Astrocyte of the cerebellum (primary cell): ENCODE measurements at regions not wholly inside any gene's neighbourhood (a gene's known extent, or its start where the extent isn't known, plus 50 kb on each side); places are given as distances from the start of the nearest gene placed in this dataset.

Experiments used
- DNase-seq: peaks from one replicate; pipeline ENCODE4 v3.0.0-alpha.2; 2011; ENCODE audit warnings: low read depth
- H3K4me3 ChIP-seq: 2 replicates; pipeline ENCODE4 v1.5.1; 2011; ENCODE audit warnings: mild to moderate bottlenecking, low read depth, low read length, moderate library complexity
- in situ Hi-C: cut with HindIII; loops from 2 replicates; pipeline ENCODE4 v1.10.0; 2017; ENCODE audit warnings: low sequenced_read_pairs
- TF ChIP-seq, protein P1 (sequence below): IDR thresholded peaks from 2 replicates; pipeline ENCODE4 v1.5.1; 2012; ENCODE audit warnings: low read length, low read depth, moderate library complexity, mild to moderate bottlenecking; ENCODE audit errors: missing control alignments

DNA sequence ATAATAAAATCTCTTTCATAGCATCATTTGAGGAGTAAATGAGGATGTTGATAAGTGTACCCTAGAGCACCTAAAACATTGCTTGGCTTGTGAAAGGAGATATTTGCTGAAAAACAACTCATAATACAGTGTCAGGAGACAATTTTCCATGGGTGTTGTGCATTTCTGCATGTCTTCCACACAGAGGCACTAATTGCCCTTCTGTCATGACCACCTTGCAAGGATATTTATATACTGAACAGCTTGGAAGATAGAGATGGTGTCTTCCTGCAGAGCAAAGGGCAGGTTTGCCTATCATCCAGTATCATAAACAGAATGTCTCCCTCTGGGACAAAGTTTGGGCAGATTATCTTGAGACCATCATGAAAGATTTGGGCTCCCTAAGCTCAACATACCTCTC, 495.2 kb upstream of the LRRN3 start:
- H3K4me3 ChIP-seq, result no peak overlapping the region
- no peak for DNase-seq
- TF ChIP-seq, protein P1, sequence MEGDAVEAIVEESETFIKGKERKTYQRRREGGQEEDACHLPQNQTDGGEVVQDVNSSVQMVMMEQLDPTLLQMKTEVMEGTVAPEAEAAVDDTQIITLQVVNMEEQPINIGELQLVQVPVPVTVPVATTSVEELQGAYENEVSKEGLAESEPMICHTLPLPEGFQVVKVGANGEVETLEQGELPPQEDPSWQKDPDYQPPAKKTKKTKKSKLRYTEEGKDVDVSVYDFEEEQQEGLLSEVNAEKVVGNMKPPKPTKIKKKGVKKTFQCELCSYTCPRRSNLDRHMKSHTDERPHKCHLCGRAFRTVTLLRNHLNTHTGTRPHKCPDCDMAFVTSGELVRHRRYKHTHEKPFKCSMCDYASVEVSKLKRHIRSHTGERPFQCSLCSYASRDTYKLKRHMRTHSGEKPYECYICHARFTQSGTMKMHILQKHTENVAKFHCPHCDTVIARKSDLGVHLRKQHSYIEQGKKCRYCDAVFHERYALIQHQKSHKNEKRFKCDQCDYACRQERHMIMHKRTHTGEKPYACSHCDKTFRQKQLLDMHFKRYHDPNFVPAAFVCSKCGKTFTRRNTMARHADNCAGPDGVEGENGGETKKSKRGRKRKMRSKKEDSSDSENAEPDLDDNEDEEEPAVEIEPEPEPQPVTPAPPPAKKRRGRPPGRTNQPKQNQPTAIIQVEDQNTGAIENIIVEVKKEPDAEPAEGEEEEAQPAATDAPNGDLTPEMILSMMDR, result no peak
- in situ Hi-C loops, result no loop called here

DNA sequence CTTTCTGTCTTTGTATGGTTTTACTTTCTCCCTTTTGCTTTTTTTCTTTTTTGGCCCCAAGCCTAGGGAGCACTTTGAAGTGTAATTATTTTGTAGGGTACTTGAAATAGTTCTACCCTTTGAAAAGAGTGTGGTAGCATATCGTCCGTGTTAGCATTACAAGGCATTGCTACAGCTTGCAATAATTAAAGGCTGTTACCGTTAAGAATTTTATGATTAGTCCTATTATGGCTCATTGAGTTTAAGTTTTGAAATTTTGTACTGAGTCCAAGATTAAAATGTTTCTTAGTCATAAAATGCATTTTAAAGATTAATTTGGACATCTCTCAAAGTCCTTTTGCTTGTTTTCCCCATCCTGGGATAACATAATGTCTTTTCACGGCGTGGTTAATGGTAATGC, 490.0 kb upstream of the LRRN3 start:
- in situ Hi-C loops, result no loop called here
- DNase-seq, result no peak
- H3K4me3 ChIP-seq, result no peak overlapping the region
- TF ChIP-seq, protein P1, result no peak

DNA sequence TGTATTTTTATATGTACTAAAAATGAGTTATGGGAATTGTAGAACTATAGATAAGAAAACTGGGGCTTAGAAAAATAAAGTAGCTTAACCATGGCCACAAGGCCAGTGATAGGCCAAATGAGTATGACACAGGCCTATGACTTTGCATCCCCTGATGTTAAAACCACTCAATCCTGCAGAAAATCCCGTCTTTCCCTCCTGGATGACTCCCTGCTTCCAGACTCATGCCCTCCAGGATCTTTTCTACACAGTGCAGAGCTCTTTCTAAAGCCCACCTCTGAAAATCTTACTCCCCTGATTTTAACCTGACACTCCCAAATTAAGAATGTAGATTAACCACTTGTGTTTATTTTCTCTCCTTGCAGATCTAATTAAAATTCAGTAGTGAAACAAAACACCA, 489.2 kb upstream of the LRRN3 start:
- no peak for DNase-seq
- TF ChIP-seq, protein P1, result no peak
- no peak overlapping the region for H3K4me3 ChIP-seq
- in situ Hi-C loops, result no loop called here

DNA sequence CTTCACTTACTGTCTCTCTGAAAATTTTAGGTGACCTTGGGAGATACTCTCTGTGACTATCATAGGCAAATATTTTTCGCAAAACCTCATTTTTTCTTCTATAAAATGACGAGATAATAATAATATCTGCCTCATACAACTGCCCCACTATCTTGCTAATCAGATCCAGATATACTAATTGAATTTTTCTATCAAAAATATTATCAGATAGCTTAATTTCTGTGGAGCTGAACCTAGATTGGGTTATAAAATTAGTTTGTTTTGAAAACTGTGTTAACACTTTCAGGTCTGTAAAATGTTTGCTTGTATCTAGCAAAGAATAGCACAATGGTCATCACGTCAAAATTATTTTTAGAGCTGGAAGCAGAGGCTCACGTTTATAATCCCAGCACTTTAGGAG, 486.7 kb upstream of the LRRN3 start:
- in situ Hi-C loops, result no loop called here
- no peak for DNase-seq

DNA sequence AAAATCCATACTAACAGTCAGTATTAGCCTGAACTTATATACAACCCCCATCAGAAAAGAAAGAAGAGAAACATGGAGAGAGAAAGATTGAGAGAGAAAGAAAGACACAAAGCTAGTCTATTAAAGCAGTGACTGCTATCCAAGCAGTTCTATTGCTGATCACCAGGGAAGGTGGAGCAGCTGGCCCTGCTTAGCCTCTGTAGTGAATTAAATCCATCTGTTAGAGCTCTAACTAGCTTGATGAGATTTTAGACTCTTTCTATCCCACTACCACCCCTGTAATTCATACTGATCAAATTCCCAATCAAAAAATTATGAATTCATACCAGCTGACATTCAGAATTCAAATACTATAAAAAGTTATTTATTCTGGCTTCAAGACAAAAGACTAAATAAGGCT, 486.0 kb upstream of the LRRN3 start:
- DNase-seq, result no peak
- in situ Hi-C loops, result no loop called here
- TF ChIP-seq, protein P1, result no peak
- H3K4me3 ChIP-seq, result no peak overlapping the region

More for the DNA sequence above, 486.7 kb upstream of the LRRN3 start:
- TF ChIP-seq, protein P1, result no peak
- no peak overlapping the region for H3K4me3 ChIP-seq

DNA sequence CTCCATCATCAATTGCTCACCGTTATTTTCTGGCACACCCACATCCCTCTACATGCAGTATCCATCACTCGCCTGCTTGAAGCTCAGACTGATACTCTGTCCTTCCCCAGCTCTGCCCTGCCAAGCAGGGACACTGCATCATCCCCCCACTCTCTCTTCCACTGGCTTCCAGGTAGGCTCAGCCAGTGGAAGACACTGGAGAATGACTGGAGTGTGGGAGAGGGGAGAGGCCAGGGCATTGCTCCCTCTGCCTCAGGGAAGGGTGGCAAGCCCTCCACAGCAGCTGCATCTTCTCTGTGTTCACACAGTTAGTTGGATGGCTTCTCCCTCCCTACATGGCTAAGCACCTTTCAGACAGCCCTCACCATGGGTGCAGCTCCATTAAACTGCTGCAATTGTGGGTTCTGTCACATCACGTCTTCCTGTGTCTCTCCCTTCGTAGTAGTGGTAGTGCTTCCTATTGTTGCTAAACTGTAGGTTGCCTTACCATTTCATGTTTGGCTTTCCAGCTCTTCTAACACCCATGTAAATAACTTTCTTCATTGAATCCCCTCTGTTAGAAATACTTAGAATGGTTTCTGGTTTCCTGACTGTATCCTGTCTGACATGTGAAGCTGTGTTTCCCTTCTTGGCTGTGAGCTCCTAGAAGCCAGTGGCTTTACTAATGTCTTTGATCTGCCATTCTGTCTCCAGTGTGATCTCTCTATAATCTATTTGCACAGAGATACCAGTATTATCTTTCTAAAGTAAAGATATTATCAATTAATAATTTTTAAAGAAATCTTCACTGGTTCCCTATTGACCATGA, 483.7 kb upstream of the LRRN3 start:
- no peak for DNase-seq
- no peak overlapping the region for H3K4me3 ChIP-seq
- TF ChIP-seq, protein P1, result no peak
- in situ Hi-C loops, result no loop called here
